Transverse colon (tissue), 4 donors: ENCODE measurements at regions not wholly inside any gene's neighbourhood (a gene's known extent, or its start where the extent isn't known, plus 50 kb on each side); places are given as distances from the start of the nearest gene placed in this dataset.

Experiments
- DNase-seq: peaks from one replicate; pipeline ENCODE4 v3.0.0-alpha.2; 2019
- H3K27ac ChIP-seq, 4 donors: fragments of 200-600 bp; sonication (generic); 2 replicates each; pipeline ENCODE4 v1.5.1; 2016 to 2018; ENCODE audit warnings: inconsistent platforms in 4 of 4
- H3K27me3 ChIP-seq: fragments of 200-600 bp; sonication (generic); 2 replicates; pipeline ENCODE4 v1.5.1; 2017; ENCODE audit warnings: inconsistent platforms
- H3K36me3 ChIP-seq, 4 donors: fragments of 200-600 bp; sonication (generic); 2 replicates each; pipeline ENCODE4 v1.5.1; 2017 to 2019; ENCODE audit warnings: inconsistent platforms in 4 of 4
- H3K4me1 ChIP-seq, 4 donors: fragments of 200-600 bp; sonication (generic); 2 replicates each; pipeline ENCODE4 v1.5.1; 2017 to 2020; ENCODE audit warnings: inconsistent platforms in 4 of 4
- H3K4me3 ChIP-seq, 4 donors: fragments of 200-600 bp; sonication (generic); 1 replicate in 1 of 4; 2 replicates in 3 of 4; pipeline versions ENCODE4 v1.5.1 to v1.6.1; 2017 to 2019; ENCODE audit warnings: inconsistent platforms in 4 of 4
- H3K9me3 ChIP-seq, 2 donors: fragments of 200-600 bp; sonication (generic); 2 replicates each; pipeline ENCODE4 v1.5.1; 2017 to 2019; ENCODE audit warnings: inconsistent platforms in 2 of 2
- EP300 ChIP-seq: sonication (generic); formaldehyde crosslinking; IDR thresholded peaks from one replicate; pipeline ENCODE4 v1.6.1; 2017; ENCODE audit warnings: antibody characterized with exemption, low read depth
- POLR2A ChIP-seq: fragments of 450-650 bp; IDR thresholded peaks from one replicate; pipeline ENCODE4 v1.6.1; 2016; ENCODE audit warnings: antibody characterized with exemption, mild to moderate bottlenecking, moderate library complexity
- POLR2AphosphoS5 ChIP-seq, 3 donors: sonication (generic); formaldehyde crosslinking; IDR thresholded peaks; one replicate each; pipeline ENCODE4 v1.6.1; 2016; ENCODE audit warnings: antibody characterized with exemption in 3 of 3
- WGBS, 2 donors: methylation state at CpG; one replicate each; pipeline ENCODE4 v1.1.5; 2018; ENCODE audit warnings: low coverage in 1 of 2; 5-methylcytosine and 5-hydroxymethylcytosine counted together
- in situ Hi-C, 4 donors: fragments of 200-750 bp; cut with MboI; loops; one replicate each; pipeline versions ENCODE4 v1.15.0 to v1.15.1; 2017; ENCODE audit warnings: low sequenced_read_pairs in 3 of 4, low pct_ligation_motif_present in 1 of 4, low pct_unique_long_range_greater_than_20kb in 1 of 4
- intact Hi-C: fragments of 100-400 bp; cut with DNase I; formaldehyde crosslinking; loops from one replicate; pipeline ENCODE4 v1.15.1; 2023; ENCODE audit warnings: low total_unique reads
- TF ChIP-seq, protein P1 (sequence below), 5 experiments: fragments of 200-600 bp in 3 of 5; fragments of 450-650 bp in 2 of 5; sonication (generic) in 3 of 5; IDR thresholded peaks; 1 replicate in 2 of 5; 2 replicates in 3 of 5; pipeline ENCODE4 v1.5.1; 2016 to 2017; ENCODE audit warnings: antibody characterized with exemption in 5 of 5, inconsistent platforms in 3 of 5, mild to moderate bottlenecking in 2 of 5, moderate library complexity in 1 of 5

DNA sequence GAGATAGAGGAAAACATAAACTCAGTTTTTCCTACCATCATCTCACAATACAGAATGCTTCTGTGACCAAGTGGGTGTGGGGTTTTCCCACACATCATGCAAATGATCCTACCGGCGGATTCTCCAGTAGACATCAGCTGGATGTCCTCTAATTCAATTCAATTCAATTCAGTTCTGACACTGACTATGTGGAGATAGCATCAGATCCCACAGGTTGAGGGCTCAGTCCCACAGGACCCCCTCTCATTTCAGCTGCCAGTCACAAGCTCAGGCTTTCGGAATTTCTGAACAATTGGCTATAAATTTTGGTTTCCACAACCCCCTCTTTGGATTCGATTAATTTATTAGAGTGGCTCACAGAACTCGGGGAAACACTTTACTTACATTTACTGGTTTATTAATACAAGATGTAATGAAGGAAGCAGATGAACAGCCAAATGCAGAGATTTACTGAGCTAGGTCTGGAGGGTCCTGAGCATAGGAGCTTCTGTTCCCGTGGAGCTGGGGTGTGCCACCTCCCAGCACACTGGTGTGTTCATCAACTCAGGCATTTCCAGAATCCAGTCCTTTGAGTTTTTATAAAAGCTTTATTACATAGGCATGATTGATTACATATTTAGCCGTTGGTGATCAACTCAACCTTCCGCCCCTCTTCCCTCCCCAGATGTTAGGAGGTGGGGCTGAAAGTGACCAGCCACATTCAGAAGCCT is 350.1 kb downstream of the MYCN start:
- intact Hi-C loops (no loop called here), in situ Hi-C loops (loop anchor here in 2 of 4 donors (25.0 kb wide), 1 partner anchor 353 kb away; the partner anchor contains the start of gene MYCN (in 2 of the 2))
- Histone ChIP-seq H3K27ac (no peak overlapping the region), H3K4me1 (no peaks in the 10 kb centered on the region), H3K4me3 (no peak overlapping the region), H3K36me3 (no peaks in the 10 kb centered on the region), H3K27me3 (no peaks in the 10 kb centered on the region), H3K9me3 (no peaks in the 10 kb centered on the region)
- TF ChIP-seq POLR2A, result no peak
- TF ChIP-seq EP300, result no peak
- TF ChIP-seq POLR2AphosphoS5 (IDR thresholded peaks at IDR 0.05), result no peak
- TF ChIP-seq, protein P1, sequence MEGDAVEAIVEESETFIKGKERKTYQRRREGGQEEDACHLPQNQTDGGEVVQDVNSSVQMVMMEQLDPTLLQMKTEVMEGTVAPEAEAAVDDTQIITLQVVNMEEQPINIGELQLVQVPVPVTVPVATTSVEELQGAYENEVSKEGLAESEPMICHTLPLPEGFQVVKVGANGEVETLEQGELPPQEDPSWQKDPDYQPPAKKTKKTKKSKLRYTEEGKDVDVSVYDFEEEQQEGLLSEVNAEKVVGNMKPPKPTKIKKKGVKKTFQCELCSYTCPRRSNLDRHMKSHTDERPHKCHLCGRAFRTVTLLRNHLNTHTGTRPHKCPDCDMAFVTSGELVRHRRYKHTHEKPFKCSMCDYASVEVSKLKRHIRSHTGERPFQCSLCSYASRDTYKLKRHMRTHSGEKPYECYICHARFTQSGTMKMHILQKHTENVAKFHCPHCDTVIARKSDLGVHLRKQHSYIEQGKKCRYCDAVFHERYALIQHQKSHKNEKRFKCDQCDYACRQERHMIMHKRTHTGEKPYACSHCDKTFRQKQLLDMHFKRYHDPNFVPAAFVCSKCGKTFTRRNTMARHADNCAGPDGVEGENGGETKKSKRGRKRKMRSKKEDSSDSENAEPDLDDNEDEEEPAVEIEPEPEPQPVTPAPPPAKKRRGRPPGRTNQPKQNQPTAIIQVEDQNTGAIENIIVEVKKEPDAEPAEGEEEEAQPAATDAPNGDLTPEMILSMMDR (IDR thresholded peaks at IDR 0.05), result no peak
- no peak for DNase-seq
- 72 to 87% methylated on average over 6 to 8 of the region's 8 CpGs for WGBS, 2 donors

DNA sequence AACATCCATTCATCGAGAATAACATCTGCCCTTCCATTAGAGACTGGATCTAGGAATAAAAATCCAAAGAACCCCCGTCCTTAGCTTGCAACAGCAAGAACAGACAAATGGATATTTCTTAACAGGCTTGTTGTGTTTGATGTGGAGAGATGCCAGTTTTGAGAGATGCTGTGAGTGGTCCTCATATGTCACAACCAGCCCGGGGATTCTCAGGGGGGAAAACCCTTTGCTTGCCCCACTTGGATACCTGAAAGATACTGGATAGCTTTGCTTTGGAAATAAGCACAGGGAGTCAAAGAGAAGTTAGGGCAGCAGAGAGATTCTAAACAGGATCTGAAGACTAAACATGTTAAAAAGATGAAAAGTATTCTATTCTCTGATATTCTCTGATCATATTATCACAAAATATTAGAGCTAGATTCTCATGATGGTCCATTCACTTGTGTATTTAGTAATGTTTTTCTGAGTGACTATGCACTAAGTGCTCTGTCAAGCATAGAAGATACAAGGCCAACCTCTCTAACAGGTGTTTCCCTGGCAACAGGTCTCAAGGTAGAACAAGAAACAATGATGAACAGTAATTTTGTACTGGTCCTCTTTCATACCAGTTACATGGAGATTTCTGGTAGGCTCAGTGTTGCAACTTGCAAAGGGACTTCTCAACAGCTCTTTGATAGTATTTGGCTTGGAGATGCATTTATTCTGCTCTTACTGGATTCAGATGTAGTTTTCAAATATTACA is 348.2 kb downstream of the MYCN start:
- Histone ChIP-seq H3K4me1 (no peaks in the 10 kb centered on the region), H3K36me3 (no peaks in the 10 kb centered on the region), H3K27ac (no peak overlapping the region), H3K4me3 (no peak overlapping the region), H3K9me3 (no peaks in the 10 kb centered on the region), H3K27me3 (no peaks in the 10 kb centered on the region)
- TF ChIP-seq POLR2AphosphoS5 (IDR thresholded peaks at IDR 0.05) (no peak), POLR2A (no peak), EP300 (no peak)
- TF ChIP-seq, protein P1 (IDR thresholded peaks at IDR 0.05), result no peak
- no peak for DNase-seq
- WGBS, 2 donors, result 77 to 92% methylated on average over 2 to 3 of the region's 3 CpGs
- in situ Hi-C loops (loop anchor here in 3 of 4 donors (10.0 to 25.0 kb wide), 2 partner anchors 351 to 354 kb away; partner anchors contain the start of gene MYCN (in 2 of the 3)), intact Hi-C loops (no loop called here)

GRCh38 chr2:16287831-16288230 is 347.5 kb downstream of the MYCN start:
- TF ChIP-seq, protein P1 (IDR thresholded peaks at IDR 0.05), result no peak
- TF ChIP-seq POLR2A (no peak), POLR2AphosphoS5 (IDR thresholded peaks at IDR 0.05) (no peak), EP300 (no peak)
- 97% methylated on average over 3 of the region's 3 CpGs; no CpG with 5 or more reads in 1 of the 2 donors for WGBS, 2 donors
- Histone ChIP-seq H3K9me3 (no peaks in the 10 kb centered on the region), H3K4me1 (no peaks in the 10 kb centered on the region), H3K4me3 (no peak overlapping the region), H3K36me3 (no peaks in the 10 kb centered on the region), H3K27ac (no peak overlapping the region), H3K27me3 (no peaks in the 10 kb centered on the region)
- in situ Hi-C loops (loop anchor here in 3 of 4 donors (10.0 to 25.0 kb wide), 2 partner anchors 351 to 353 kb away; partner anchors contain the start of gene MYCN (in 2 of the 3)), intact Hi-C loops (no loop called here)
- DNase-seq, result no peak

DNA sequence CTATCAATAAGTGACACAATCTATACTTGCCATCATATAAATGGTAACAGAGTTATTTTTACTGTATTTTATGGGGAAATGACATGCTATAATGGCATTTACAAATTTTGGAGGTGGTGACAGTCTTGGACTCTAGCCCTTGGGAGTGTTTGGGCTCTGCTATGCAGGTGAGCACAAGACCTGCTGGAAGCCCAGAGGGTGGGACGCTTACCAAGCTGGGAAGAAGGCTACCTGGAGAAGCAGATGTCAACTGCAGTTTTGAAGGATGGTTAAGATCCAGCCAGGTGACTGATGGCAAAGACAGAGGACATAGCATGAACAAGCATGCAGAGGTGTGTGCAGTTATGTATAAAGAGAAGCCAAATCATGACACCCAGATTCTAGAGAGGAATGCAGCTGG is 346.9 kb downstream of the MYCN start:
- in situ Hi-C loops, result loop anchor here in 3 of 4 donors (10.0 to 25.0 kb wide), 2 partner anchors 350 to 352 kb away; partner anchors contain the start of gene MYCN (in 2 of the 3)

More for the DNA sequence above, 346.9 kb downstream of the MYCN start:
- H3K9me3 ChIP-seq, result no peaks in the 10 kb centered on the region
- no peak for DNase-seq
- H3K4me3 ChIP-seq, result no peak overlapping the region
- H3K27ac ChIP-seq, result no peak overlapping the region
- intact Hi-C loops, result no loop called here
- WGBS, 2 donors, result 80 to 95% methylated on average over 1 of the region's 1 CpG
- TF ChIP-seq, protein P1 (IDR thresholded peaks at IDR 0.05), result no peak
- TF ChIP-seq POLR2A (no peak), POLR2AphosphoS5 (IDR thresholded peaks at IDR 0.05) (no peak), EP300 (no peak)
- no peaks in the 10 kb centered on the region for H3K36me3 ChIP-seq
- H3K4me1 ChIP-seq, result no peaks in the 10 kb centered on the region
- no peaks in the 10 kb centered on the region for H3K27me3 ChIP-seq
